Lung microvascular endothelial cell (primary cell): ENCODE measurements at regions not wholly inside any gene's neighbourhood (a gene's known extent, or its start where the extent isn't known, plus 50 kb on each side); places are given as distances from the start of the nearest gene placed in this dataset.
A peak's percentile ranks its signal among the peaks of the same experiment; 100 is the strongest.
"Not testable (repeated sequence)": the region's sequence is repeated elsewhere in the genome, so short reads cannot be mapped to it uniquely, and the experiment has no call there.

Experiments
- DNase-seq, 2 donors: peaks; one replicate each; pipeline versions ENCODE4 v3.0.0 to v3.0.0-alpha.2; 2010; ENCODE audit warnings: low read depth in 2 of 2

DNA sequence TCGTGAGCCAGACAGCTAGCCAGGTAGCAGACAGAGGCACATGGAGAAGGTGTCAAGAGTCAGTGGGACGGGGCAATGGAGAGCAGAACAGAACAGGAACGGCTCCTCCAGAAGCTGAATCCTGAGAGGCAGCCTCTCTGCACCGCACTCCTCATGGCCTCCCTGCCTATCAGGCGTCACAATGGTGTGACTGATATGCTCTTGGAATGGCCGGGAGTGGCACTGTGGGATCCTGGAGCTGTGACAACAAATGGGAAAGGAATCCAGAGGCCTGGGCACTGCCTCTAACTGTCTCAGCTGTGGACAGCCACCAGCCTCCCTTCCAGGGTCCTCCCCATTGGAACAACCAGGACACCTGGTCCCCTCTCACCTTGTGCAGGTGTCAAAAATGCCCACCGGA is 89.1 kb upstream of the ID2 start:
- no peak for DNase-seq

DNA sequence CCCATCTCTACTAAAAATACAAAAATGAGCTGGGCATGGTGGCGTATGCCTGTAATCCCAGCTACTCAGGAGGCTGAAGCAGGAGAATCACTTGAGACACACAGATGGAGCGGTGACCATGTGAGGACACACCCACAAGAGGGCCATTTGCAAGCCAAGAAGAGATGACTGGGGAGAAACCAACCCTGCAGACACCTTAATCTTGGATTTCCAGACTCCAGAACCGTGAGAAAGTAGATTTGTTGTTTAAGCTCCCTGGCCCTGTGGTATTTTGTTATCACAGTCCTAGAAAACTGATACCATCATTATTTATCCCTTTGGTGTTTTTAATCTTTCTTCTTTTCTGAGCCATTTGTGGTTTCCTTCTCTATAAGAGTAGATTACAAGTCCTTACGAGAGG is 88.6 kb upstream of the ID2 start:
- no peak for DNase-seq

DNA sequence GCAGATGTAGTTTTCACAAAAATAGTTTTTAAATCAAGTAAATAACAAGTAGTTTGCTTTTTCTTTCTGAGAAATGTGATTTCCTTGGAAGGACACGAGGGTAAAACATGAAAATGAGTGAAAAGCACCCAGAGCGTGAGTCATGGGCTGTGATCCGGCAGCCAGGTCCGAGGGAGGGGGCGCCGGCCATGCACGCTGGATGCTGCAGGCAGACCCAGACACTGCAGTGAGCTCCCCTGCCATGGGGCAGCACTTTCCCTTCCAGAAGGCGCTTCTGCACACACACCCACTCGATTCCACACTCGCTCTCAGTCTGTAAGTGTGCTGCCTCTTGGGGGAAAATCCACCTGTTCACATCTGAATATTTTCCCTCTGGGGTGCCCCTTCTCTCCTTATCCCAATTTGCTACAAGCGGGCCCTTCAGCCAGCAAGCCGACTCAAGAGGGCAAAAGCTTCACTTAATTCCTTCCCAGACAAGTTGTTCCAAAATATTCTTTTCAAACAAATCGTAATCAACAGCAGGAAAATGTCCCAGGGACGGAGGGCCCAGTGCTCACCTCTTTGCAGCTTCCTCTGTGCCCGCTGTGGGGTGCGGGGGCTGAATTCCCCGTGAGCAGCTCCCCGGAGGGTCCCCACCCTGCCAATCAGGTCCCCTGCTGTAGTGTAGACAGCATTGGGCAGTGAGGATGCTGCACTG is 87.0 kb upstream of the ID2 start:
- DNase-seq: no peak

DNA sequence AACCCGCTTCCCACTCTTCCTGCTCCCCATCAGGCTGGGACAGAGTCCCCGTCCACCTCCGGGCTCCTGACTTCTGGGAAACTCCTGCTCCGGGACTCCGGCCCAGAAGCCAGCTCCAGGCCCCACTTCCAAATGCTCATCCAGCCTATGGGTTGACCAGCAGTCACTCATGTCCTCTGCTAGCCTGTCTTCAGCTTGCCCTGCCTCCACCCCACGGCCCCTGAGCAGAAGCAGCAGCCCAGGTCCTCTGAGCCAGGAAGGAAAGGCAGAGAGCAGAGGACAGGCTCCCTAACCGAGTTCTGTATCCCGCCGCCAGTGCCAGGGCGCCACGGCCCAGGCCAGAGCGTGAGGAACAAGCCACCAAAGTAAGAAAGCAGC is 86.4 kb upstream of the ID2 start:
- DNase-seq: no peak

DNA sequence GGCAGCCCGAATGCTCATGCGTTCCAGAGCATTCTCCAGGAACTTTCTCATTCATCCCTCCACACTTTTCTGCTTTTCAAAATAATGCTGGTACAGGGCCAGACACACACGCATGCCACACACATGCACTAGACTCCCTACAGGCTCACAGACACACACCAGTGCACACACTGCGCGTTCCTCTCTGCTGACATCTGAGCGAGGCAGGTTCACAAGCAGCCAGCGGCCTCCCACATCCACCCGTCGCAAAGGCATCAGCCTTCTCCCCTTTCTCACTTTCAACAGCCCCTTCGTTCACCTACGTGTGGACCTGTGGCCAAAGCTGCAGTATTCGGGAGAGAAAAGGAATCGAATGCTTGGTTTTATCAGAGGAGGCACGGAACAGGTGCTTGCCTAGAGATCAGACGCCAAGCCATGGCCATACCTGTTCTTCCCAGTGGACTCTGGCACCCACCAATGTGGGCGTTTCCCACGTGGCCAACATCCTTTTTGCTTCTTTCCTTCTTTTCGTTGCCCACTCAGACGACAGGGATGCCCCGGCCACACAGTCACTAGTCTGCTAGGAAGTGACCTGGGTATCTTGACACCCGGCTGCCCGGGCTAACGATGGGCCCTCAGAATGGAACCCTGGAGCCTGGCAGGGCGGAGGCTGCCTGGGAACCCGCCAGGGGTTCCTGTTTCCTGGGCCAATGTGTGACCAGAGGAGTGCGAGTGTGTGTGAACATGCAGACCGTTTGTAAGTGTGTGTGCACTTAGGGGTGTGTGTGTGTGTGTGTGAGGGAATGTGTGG is 85.8 kb upstream of the ID2 start:
- DNase-seq: no peak

DNA sequence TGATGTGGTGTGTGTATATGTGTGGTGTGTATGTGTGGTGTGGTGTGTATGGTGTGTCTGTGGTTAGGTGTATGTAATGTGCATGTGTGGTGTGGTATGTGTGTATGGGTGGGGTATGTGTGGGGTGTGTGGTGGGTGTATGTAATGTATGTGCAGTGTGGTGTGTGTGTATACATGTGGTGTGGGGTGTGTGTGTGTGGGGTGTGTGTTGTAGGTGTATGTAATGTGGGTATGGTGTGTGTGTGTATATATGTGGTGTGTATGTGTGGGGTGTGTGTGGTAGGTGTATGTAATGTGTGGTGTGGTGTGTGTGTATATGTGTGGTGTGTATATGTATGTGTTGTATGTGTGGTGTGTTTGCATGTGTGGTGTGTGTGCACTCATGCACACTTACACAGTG is 84.8 kb upstream of the ID2 start:
- no peak for DNase-seq

DNA sequence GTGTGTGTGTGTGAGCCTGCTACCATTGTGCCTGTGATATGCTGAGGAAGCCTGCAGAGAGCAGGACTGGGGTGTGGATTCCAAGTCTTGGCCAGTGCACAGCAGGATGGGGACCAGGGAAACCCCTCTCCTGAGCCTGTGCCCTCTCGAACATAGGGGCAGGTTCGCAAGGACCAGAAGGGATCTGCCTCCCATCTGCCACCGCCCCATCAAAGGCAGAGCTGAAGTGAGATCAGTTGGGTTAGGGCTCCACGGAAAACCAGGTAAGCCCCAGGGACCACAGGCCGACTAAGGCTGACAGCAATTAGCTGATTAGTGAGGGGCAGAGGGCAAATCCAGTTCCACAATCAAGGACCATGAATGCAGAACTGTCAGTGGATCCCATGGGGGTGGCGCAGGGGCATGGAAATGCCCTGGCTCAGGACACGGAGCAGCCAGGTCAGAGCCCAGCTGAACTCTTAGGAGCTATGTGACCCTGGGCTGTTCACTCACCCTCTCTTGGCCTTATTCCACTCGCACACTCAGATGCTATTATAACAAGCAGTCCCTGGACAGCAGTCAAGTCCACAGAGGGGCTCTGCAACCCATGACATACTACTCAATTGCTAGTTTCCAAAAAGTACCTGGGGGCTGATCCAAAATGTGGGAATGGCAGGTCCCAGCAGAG is 84.2 kb upstream of the ID2 start:
- no peak for DNase-seq

DNA sequence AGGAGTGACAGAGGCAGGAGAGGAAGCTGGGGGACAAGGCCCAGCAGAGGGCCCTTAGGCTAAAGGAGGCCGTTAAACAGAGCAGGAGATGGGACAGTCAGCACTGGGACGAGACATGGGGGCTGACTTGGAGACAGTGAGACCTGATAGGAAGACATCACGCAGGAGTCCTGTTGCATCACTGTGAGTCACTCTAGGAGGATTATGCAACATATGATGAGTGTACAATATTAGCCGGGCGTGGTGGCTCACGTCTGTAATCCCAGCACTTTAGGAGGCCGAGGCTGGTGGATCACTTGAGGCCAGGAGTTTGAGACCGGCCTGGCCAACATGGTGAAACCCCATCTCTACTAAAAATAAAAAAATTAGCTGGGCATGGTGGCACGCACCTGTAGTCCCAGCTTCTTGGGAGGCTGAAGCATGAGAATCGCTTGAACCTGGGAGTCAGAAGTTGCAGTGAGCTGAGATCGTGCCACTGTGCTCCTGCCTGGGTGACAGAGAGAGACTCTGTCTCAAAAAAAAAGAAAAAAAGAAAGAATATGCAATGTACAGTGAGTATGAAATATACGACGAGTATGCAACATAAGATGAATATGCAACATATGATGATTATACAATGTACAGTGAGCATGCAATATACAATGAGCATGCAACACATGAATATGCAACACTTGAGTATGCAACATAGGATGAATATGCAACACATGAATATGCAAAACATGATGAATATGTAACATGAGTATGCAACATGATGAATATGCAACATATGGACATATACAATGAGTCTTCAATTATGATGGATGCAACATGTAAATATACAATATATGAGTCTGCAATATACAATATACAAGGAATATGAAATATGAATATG is 83.3 kb upstream of the ID2 start:
- peak in 1 of 2 donors; percentile 12 for DNase-seq

DNA sequence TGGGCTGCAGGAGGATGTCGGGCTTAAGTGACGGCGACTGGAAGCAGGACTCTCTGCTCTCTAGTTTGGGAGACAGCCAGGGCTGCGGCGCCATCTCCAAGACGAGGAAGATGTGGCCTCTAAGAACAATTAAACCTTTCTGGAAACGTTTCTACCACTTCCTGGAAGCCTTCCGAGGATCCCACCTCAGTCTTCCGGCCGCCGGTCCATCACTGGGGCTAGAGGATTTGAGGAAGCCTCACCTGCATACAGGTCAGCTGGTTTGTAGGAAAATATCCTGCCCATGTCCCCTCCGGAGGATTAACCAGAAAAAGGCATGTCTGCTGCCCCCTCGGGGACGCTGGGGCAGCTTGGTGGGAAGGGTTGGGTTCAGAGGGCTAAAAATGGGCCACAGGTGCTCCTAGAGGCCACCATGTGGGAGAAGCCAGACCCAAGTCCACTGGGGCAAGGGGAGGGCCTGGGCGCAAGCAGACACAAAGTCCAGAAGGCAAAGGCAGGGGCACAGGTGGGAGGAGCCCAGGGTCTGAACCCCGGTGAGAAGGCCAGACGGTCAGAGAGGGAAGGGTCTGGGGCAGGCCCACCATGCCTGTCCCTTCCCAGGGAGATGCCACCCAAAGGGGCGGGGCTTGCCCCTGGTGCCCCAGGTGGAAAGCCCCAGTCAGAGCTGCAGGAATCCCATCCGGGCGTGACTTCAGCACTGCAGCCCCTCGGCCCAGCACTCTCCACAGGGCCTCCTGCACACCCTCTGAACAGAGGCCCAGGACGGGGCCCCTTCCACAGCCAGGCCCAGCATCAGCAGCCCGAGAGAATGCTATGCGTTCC is 82.2 kb upstream of the ID2 start:
- no peak for DNase-seq

DNA sequence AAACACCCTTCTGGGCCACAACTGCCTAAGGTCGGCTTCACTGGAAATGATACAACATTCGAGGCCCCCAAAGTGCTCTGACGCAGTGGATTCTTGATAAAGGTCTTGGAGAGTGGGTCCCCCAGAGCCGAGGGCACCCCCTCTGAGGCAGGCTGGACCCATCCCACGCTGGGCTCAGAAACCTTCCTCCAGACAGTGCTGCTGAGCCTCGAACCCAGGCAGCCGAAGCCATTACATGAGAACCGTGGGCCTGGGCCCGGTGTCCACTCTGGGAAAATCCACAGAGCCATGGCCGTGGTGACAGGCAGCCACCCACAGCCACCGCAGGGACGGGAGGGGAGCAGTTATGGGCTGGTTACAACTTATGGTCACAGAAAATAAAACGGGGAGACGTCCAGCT is 81.4 kb upstream of the ID2 start:
- DNase-seq: no peak

DNA sequence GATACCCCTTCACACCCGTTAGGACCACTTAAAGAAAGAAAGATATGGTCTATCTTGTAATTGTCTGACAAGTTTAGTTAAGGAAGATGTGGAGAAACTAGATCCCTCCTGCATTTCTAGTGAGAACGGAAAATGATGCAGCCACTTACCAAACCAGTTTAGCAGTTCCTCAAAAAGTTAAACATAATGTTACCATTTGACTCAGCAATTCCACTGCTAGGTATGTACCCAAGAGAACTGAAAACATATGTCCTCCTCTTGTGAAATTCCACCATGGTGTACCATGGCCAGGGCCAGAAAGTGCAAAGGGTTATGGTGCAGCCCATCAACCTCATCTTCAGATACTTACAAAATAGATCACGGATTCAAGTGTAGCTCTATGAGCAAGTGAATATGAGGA is 79.0 kb upstream of the ID2 start:
- DNase-seq: no peak

DNA sequence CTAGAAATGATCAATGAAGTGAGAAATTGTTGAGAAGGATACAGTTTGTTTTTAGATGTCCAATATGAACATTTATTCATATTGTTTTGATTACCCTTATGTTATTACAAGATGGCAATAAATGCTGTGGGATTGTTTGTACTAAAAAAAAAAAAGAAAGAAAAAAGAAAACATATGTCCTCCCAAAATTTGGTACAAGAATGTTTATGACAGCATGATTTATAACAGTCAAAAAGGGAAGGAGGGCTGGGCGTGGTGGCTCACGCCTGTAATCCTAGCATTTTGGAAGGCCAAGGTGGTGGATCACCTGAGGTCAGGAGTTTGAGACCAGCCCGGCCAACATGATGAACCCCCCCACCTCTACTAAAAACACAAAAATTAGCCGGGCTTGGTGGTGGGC is 78.5 kb upstream of the ID2 start:
- not testable (repeated sequence) for DNase-seq

DNA sequence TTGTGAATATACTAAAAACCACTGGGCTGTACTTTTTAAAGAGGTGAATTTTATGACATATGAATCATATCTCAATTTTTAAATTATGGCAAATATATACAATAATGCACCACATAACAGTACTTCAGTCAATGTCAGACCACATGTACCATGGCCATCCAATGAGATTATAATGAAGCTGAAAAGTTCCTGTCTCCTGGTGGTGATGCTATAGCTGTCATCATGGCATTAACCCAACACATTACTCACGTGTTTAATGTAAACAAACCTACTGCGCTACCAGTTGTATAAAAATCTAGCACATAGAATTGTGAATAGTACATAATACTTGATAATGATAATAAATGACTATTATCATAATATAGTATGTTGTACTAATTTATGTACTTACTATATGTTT is 77.6 kb upstream of the ID2 start:
- no peak for DNase-seq

DNA sequence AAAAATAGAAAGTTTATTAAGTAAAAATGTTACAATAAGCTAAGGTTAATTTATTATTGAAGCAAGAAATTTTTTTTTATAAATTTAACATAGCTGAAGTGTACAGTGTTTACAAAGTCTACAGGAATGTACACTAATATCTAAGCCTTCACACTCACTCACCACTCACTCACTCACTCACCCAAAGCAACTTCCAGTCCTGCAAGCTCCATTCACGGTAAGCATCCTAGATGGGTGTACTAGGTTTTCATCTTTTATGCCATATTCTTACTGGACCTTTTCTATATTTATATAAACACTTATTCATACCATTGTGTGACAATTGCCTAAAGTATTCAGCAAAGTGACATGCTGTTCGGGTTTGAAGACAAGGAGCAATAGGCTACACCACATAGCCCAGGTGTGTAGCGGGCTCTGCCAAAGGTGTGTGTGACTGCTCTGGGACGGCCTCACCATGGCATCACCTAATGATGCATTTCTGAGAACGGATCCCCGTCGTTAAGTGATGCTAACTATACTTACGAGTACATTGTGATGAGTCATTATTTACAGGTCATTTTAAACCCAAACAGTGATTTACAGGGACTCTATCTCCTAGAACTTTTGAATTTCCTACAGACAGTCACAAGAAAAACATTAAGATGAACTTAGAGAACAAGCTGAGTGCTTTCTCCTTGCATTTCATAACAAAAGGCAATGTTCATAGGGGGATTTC is 76.3 kb upstream of the ID2 start:
- DNase-seq: no peak

DNA sequence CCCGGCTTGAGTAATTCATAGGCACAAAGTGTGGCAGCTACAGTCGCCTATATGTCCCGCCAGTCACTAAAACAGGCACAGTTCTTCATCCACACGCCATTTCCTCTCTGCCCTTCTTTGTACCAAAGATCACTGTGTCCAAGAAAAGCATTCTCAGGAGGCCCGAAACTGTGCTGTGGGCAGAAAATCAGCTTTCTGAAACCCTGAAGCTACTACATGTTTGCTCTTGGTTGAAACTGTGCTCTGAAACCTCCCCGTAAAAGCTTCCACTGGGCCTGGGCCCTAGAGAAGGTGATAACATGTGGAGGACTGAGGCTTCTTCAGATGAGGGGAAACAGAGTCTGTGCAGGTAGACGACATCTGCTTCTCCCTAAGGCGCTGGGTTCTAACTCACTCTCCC is 75.6 kb upstream of the ID2 start:
- DNase-seq: no peak

DNA sequence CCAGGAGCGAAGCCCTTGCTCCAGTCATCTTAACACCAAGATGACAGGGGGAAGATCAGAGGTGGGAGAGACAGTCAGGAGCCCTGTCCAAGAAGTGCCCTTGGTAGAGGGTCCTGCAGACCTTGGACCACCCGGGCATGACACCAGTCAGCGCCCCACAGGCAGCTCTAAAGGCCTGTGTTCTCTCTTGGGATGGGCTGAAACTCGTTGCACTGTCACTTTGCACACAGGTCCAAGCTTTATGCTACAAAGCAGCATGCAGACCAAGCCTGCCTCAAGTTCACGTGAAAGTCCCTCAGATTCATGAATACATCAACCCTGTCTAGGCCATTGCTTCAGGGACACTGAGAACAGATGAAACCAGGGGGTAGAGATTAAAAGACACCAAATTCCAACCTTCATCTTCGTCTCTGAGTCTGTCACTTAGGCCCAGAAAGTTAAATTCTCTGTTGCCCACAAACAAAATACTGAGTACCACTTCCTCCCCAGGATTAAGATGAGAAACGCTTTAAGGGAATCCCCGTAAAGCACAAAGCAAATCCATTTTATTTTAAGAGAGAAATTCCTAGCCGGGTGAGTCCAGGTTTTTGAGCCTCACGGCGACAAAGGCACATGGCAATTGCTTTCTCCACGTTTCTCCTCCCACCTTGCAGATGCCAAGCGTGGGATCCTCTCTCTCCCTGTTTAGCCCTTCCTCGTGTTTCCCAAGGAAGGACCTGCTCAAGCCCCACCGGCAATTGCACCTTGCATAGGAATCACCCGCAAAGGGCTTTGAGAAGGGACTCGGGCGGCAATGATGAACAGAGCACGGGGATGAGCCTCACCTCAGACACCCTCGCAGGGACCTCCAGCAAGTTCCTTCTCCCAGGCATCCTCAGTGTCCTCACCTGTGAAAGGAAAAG is 75.0 kb upstream of the ID2 start:
- no peak for DNase-seq

DNA sequence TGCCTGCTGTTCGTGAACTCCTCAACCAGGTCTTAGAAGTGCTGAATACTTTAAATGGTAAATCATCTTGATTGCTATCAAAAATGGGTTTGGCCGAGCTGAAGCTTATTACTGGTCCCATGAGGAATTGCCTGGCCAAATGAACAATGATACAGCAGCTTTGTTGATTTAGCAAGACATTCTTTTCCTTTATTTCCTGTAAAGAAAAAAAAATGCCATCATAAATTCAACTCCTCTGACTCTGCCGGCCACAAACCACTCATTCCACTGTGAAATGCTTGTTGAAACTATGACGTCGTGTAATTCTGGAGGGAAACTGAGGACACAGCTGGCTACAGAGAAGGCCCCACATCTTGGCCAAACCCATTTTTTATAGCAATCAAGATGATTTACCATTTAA is 74.2 kb upstream of the ID2 start:
- no peak for DNase-seq

DNA sequence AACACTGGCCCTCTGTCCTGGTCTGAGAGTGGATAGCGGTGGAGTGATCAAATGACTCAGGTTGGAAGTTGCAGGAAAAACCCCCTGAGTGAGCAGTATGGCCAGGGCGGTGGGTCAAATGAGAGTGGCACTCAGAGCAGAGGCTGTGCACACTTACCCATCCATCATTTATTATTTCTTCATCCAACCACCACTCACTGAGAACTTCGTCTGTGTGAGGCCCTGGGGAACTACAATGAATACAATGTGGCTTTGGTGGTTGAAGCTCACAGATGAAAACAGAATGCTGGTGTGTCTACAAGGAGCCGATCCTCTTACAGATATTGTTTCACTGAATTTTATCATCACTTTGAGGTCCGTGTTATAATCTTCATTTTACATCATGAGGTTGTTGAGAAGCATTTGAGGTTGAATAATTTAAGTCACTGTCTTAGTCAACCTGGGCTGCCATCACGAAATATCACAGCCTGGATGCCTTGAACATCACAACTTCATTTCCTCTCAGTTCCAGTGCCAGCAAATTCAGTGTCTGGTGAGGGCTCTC is 73.4 kb upstream of the ID2 start:
- no peak for DNase-seq

DNA sequence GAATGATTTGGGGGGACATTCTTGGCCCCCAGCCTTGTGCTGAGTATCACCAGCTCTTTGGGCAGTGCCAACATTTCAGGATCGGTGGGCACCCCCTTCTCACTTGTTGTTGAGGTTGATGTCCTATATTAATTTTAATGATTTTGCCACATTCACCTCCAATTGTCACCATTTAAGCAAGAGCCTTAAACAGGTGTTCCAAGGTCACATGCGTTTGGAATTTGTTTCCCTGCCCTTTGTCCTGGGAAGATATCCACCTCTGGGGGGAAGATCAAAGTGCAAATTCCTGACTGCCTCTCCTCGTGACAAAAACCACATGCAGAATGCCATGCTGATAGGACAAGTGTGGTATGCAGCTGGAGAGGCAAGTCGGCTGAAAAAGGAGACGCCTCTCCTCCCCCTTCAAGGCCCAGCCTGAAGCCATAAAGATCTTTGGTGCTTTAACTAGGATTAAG is 72.5 kb upstream of the ID2 start:
- no peak for DNase-seq
